Fibroblast of lung (primary cell): ENCODE measurements at regions not wholly inside any gene's neighbourhood (a gene's known extent, or its start where the extent isn't known, plus 50 kb on each side); places are given as distances from the start of the nearest gene placed in this dataset.

ENCODE experiments used
- DNase-seq, 2 donors: peaks; one replicate each; pipeline versions ENCODE4 v3.0.0 to v3.0.0-alpha.2; 2010; ENCODE audit warnings: low read depth in 2 of 2
- H2AFZ ChIP-seq: 2 replicates; pipeline ENCODE4 v1.5.1; 2012; ENCODE audit warnings: low read length, control low read depth, inconsistent platforms
- H3K27ac ChIP-seq: 2 replicates; pipeline ENCODE4 v1.5.1; 2011; ENCODE audit warnings: low read length, control low read depth; ENCODE audit not compliant: insufficient read depth
- H3K27me3 ChIP-seq: 2 replicates; pipeline ENCODE4 v1.5.1; 2011; ENCODE audit warnings: mild to moderate bottlenecking, low read length; ENCODE audit not compliant: control insufficient read depth, insufficient read depth
- H3K36me3 ChIP-seq: 2 replicates; pipeline ENCODE4 v1.5.1; 2011; ENCODE audit warnings: low read length; ENCODE audit not compliant: control insufficient read depth, insufficient read depth
- H3K4me1 ChIP-seq: 2 replicates; pipeline ENCODE4 v1.5.1; 2011; ENCODE audit warnings: low read length; ENCODE audit not compliant: control insufficient read depth, insufficient read depth; ENCODE audit errors: extremely low read depth
- H3K4me2 ChIP-seq: 2 replicates; pipeline ENCODE4 v1.5.1; 2011; ENCODE audit warnings: low read length, control low read depth; ENCODE audit not compliant: insufficient read depth; ENCODE audit errors: extremely low read depth
- H3K4me3 ChIP-seq, 4 experiments: fragments of 200-600 bp in 1 of 4; sonication (generic) in 1 of 4; replicated peaks in 1 of 4; 2 replicates each; pipeline ENCODE4 v1.5.1; 2011 to 2016; ENCODE audit warnings: low read length in 4 of 4, low read depth in 3 of 4, mild to moderate bottlenecking in 3 of 4, control low read depth in 2 of 4, inconsistent platforms in 1 of 4, mixed read lengths in 1 of 4; ENCODE audit not compliant: insufficient read depth in 1 of 4; ENCODE audit errors: control extremely low read depth in 1 of 4
- H3K79me2 ChIP-seq: 2 replicates; pipeline ENCODE4 v1.5.1; 2012; ENCODE audit warnings: mild to moderate bottlenecking, low read length, inconsistent platforms; ENCODE audit not compliant: control insufficient read depth, insufficient read depth
- H3K9ac ChIP-seq: 2 replicates; pipeline ENCODE4 v1.5.1; 2011; ENCODE audit warnings: mild to moderate bottlenecking, low read length, control low read depth; ENCODE audit not compliant: insufficient read depth
- H3K9me3 ChIP-seq: 2 replicates; pipeline ENCODE4 v1.5.1; 2012; ENCODE audit warnings: low read depth, low read length; ENCODE audit not compliant: control insufficient read depth, insufficient read depth
- H4K20me1 ChIP-seq: 2 replicates; pipeline ENCODE4 v1.5.1; 2011; ENCODE audit warnings: low read length; ENCODE audit not compliant: control insufficient read depth, insufficient read depth; ENCODE audit errors: extremely low read depth
- EZH2 ChIP-seq: IDR thresholded peaks from 2 replicates; pipeline ENCODE4 v1.5.1; 2012; ENCODE audit warnings: low read length, control low read depth, mild to moderate bottlenecking; ENCODE audit errors: missing control alignments
- TF ChIP-seq, protein P1 (sequence below), 2 donors: IDR thresholded peaks in 1 of 2; conservative IDR thresholded peaks in 1 of 2; 1 replicate in 1 of 2; 2 replicates in 1 of 2; pipeline ENCODE4 v1.5.1; 2011 to 2012; ENCODE audit warnings: low read length in 2 of 2, control low read depth in 1 of 2, inconsistent platforms in 1 of 2, low read depth in 1 of 2, mild to moderate bottlenecking in 1 of 2

DNA sequence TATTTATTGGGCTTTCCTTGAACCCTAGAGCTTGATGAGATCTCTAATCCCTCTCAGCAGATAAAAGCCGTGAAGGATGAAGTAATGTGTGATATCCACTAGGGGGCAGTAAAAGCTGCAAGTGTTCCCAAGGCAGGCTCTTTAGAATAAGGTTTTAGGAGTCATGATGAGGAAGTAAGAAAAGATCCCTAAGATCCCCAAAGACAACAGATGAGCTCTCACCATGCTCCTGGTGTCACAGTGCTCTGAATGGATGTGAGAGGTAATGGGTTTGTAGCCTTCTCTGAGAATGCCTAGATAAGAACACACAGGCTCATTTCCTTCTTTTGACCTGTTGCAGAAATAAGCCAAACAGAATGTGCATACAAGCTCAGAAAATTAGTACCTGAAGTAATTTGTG is 70.4 kb upstream of the ITPRID1 start:
- H4K20me1 ChIP-seq, result no peaks in the 10 kb centered on the region
- H2AFZ ChIP-seq, result no peak overlapping the region
- DNase-seq, result peak; percentile 42 to 55
- H3K4me1 ChIP-seq, result no peaks in the 10 kb centered on the region
- H3K9me3 ChIP-seq, result no peaks in the 10 kb centered on the region
- H3K4me3 ChIP-seq, result no peak overlapping the region
- no peaks in the 10 kb centered on the region for H3K79me2 ChIP-seq
- TF ChIP-seq EZH2, result no peak
- TF ChIP-seq, protein P1, sequence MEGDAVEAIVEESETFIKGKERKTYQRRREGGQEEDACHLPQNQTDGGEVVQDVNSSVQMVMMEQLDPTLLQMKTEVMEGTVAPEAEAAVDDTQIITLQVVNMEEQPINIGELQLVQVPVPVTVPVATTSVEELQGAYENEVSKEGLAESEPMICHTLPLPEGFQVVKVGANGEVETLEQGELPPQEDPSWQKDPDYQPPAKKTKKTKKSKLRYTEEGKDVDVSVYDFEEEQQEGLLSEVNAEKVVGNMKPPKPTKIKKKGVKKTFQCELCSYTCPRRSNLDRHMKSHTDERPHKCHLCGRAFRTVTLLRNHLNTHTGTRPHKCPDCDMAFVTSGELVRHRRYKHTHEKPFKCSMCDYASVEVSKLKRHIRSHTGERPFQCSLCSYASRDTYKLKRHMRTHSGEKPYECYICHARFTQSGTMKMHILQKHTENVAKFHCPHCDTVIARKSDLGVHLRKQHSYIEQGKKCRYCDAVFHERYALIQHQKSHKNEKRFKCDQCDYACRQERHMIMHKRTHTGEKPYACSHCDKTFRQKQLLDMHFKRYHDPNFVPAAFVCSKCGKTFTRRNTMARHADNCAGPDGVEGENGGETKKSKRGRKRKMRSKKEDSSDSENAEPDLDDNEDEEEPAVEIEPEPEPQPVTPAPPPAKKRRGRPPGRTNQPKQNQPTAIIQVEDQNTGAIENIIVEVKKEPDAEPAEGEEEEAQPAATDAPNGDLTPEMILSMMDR (conservative IDR thresholded peaks at IDR 0.05 in 1 of 2, IDR thresholded peaks at IDR 0.05 in 1 of 2; ENCODE audit: low read depth in 1 of 2, low read length in 2 of 2), result peak; percentile 75 to 80
- H3K27ac ChIP-seq, result no peak overlapping the region
- H3K27me3 ChIP-seq, result no peaks in the 10 kb centered on the region
- H3K4me2 ChIP-seq, result no peak overlapping the region
- no peak overlapping the region for H3K9ac ChIP-seq
- H3K36me3 ChIP-seq, result no peaks in the 10 kb centered on the region

DNA sequence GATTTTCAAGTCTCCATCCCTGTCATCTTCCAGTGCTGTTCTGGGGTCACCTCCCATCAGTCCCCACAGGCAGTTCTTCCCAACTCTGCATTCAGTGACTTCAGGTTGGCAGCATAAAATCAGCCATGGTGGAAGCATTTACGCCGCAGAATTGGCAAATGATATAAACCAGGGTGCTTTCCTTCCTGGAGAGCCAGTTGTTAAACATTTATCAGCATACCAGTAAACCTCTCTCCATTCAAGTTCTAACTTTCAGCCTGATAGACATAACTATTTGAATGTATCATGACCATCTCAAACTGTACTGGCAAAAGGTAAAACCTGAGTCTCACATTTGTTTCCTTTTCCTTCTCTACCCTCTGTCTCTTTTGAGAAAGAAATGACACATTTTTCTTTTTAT is 69.7 kb upstream of the ITPRID1 start:
- no peaks in the 10 kb centered on the region for H3K79me2 ChIP-seq
- no peaks in the 10 kb centered on the region for H3K27me3 ChIP-seq
- H3K9me3 ChIP-seq, result no peaks in the 10 kb centered on the region
- no peak overlapping the region for H2AFZ ChIP-seq
- no peaks in the 10 kb centered on the region for H3K4me1 ChIP-seq
- H3K27ac ChIP-seq, result no peak overlapping the region
- H3K4me3 ChIP-seq, result no peak overlapping the region
- no peak overlapping the region for H3K4me2 ChIP-seq
- TF ChIP-seq, protein P1 (conservative IDR thresholded peaks at IDR 0.05 in 1 of 2, IDR thresholded peaks at IDR 0.05 in 1 of 2; ENCODE audit: low read depth in 1 of 2, low read length in 2 of 2), result no peak
- TF ChIP-seq EZH2, result no peak
- DNase-seq, result no peak
- H3K36me3 ChIP-seq, result no peaks in the 10 kb centered on the region
- no peaks in the 10 kb centered on the region for H4K20me1 ChIP-seq
- H3K9ac ChIP-seq, result no peak overlapping the region

DNA sequence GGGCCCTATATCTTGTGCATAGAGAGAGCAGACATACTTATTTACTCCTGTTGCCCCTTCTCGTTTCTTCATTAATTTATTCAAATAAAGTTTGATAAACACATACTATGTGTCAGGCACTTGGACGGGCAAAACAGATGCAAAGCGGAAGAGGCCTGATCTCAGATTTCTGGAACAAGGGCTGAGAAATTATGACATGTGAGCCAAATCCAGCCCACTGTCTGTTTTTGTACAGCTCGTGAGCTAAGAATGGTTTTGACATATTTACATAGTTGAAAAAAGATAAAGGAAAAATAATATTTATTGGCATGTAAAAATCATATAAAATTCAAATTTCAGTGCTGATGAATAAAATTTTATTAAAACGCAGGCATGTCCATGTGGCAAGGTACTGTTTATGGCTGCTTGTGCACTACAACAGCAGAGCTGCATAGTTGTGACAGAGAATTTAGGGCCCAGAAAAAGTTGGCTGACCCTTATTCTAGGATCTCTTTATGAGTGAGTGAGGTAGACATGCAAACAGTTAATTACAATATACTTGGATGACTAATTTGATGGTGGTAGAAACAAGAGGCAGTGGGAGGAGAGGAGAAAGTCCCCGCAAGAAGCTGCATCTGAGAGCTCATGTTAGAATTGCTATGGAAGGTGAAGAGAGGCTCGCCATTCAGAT is 68.1 kb upstream of the ITPRID1 start:
- TF ChIP-seq, protein P1 (conservative IDR thresholded peaks at IDR 0.05 in 1 of 2, IDR thresholded peaks at IDR 0.05 in 1 of 2; ENCODE audit: low read depth in 1 of 2, low read length in 2 of 2), result no peak
- TF ChIP-seq EZH2, result no peak
- no peak overlapping the region for H3K4me3 ChIP-seq

More for the DNA sequence above, 68.1 kb upstream of the ITPRID1 start:
- no peak overlapping the region for H3K27ac ChIP-seq
- H3K4me1 ChIP-seq, result no peaks in the 10 kb centered on the region
- H3K4me2 ChIP-seq, result no peak overlapping the region
- H3K9ac ChIP-seq, result no peak overlapping the region
- H3K36me3 ChIP-seq, result no peaks in the 10 kb centered on the region
- no peak overlapping the region for H2AFZ ChIP-seq
- DNase-seq, result no peak
- H3K9me3 ChIP-seq, result no peaks in the 10 kb centered on the region
- no peaks in the 10 kb centered on the region for H3K79me2 ChIP-seq
- H4K20me1 ChIP-seq, result no peaks in the 10 kb centered on the region
- H3K27me3 ChIP-seq, result no peaks in the 10 kb centered on the region
